K562 (cell line): ENCODE measurements at regions not wholly inside any gene's neighbourhood (a gene's known extent, or its start where the extent isn't known, plus 50 kb on each side); places are given as distances from the start of the nearest gene placed in this dataset.

Source experiments
- CTBP1 ChIP-seq: fragments of 450-650 bp; IDR thresholded peaks from 2 replicates; pipeline ENCODE4 v1.6.1; 2016; ENCODE audit warnings: borderline replicate concordance
- GATAD2B ChIP-seq: fragments of 450-650 bp; IDR thresholded peaks from 2 replicates; pipeline ENCODE4 v1.6.1; 2017; ENCODE audit warnings: mild to moderate bottlenecking, borderline replicate concordance
- HOXB6 ChIP-seq: fragments of 250-450 bp; sonication (Bioruptor Pico); IDR thresholded peaks from 2 replicates; pipeline ENCODE4 v1.5.1; 2022; ENCODE audit warnings: mild to moderate bottlenecking, borderline replicate concordance
- MGA ChIP-seq: fragments of 450-650 bp; IDR thresholded peaks from 2 replicates; pipeline ENCODE4 v1.6.1; 2016; ENCODE audit warnings: mild to moderate bottlenecking, moderate library complexity
- MNT ChIP-seq, 2 experiments: fragments of 450-650 bp; conservative IDR thresholded peaks; 2 replicates each; pipeline ENCODE4 v1.6.1; 2017; ENCODE audit warnings: mild to moderate bottlenecking in 2 of 2, moderate library complexity in 2 of 2
- NRF1 ChIP-seq, 2 experiments: fragments of 450-650 bp; IDR thresholded peaks in 1 of 2; conservative IDR thresholded peaks in 1 of 2; 2 replicates each; pipeline ENCODE4 v1.6.1; 2014; ENCODE audit warnings: mild to moderate bottlenecking in 2 of 2
- PHTF2 ChIP-seq: fragments of 250-450 bp; sonication (Bioruptor Pico); IDR thresholded peaks from 2 replicates; pipeline ENCODE4 v1.5.0; 2021; ENCODE audit warnings: mild to moderate bottlenecking
- RAD21 ChIP-seq, 2 experiments: fragments of 250-450 bp in 1 of 2; fragments of 450-650 bp in 1 of 2; sonication (Bioruptor Pico) in 1 of 2; formaldehyde crosslinking in 1 of 2; IDR thresholded peaks in 1 of 2; conservative IDR thresholded peaks in 1 of 2; 2 replicates each; pipeline versions ENCODE4 v1.4.0 to v1.8.0; 2020 to 2022; ENCODE audit warnings: mild to moderate bottlenecking in 2 of 2, moderate library complexity in 1 of 2
- ZBTB11 ChIP-seq, 3 experiments: fragments of 200-800 bp in 1 of 3; fragments of 250-450 bp in 1 of 3; fragments of 450-650 bp in 1 of 3; sonication (Bioruptor Pico) in 1 of 3; sonication (Bioruptor generic) in 1 of 3; formaldehyde crosslinking in 1 of 3; IDR thresholded peaks; 2 replicates each; pipeline versions ENCODE4 v1.6.1 to v1.8.0; 2016 to 2022; ENCODE audit warnings: mild to moderate bottlenecking in 2 of 3, missing genetic modification characterization in 2 of 3, missing compliant biosample characterization in 1 of 3, moderate library complexity in 1 of 3
- ZNF3 ChIP-seq: fragments of 250-450 bp; sonication (Bioruptor Pico); IDR thresholded peaks from 2 replicates; pipeline ENCODE4 v1.5.0; 2021; ENCODE audit warnings: mild to moderate bottlenecking, moderate library complexity

- TF ChIP-seq MGA, result 0 out of 2 replicates have a peak, but pooled peaks have one; percentile 22
- peak; percentile 64 to 72; a peak in 3 of 4 replicates for TF ChIP-seq NRF1 (conservative IDR thresholded peaks at IDR 0.05 in 1 of 2, IDR thresholded peaks at IDR 0.05 in 1 of 2)
- 0 out of 4 replicates have a peak, but pooled peaks of 1 of the 2 experiments have one; percentile 29 for TF ChIP-seq MNT (conservative IDR thresholded peaks at IDR 0.05)
- no peak for TF ChIP-seq HOXB6 (CRISPR knock-in tag)
- TF ChIP-seq RAD21 (CRISPR knock-in tag; conservative IDR thresholded peaks at IDR 0.05 in 1 of 2, IDR thresholded peaks at IDR 0.05 in 1 of 2), result 0 out of 4 replicates have a peak, but pooled peaks of 1 of the 2 experiments have one; percentile 0
- TF ChIP-seq ZBTB11 (CRISPR knock-in tag; IDR thresholded peaks at IDR 0.05), result no peak; a peak in 1 of 6 replicates
- TF ChIP-seq PHTF2 (CRISPR knock-in tag), result no peak
- 0 out of 2 replicates have a peak, but pooled peaks have one; percentile 19 for TF ChIP-seq GATAD2B
- no peak for TF ChIP-seq ZNF3 (CRISPR knock-in tag)
- TF ChIP-seq CTBP1, result 0 out of 2 replicates have a peak, but pooled peaks have one; percentile 36
Observed at GRCh38 chr6:28777147-28777461, 146.7 kb downstream of the TRIM27 start (continued).
